Ovary (tissue), 7 donors: ENCODE measurements at regions not wholly inside any gene's neighbourhood (a gene's known extent, or its start where the extent isn't known, plus 50 kb on each side); places are given as distances from the start of the nearest gene placed in this dataset.
"Not testable (repeated sequence)": the region's sequence is repeated elsewhere in the genome, so short reads cannot be mapped to it uniquely, and the experiment has no call there.

Experiments
- DNase-seq, 5 donors: peaks; one replicate each; pipeline ENCODE4 v3.0.0-alpha.2; 2019 to 2020
- H3K27ac ChIP-seq, 2 donors: fragments of 200-600 bp; one replicate each; pipeline versions ENCODE4 v1.5.1 to v1.8.0; 2019 to 2022
- H3K27me3 ChIP-seq: fragments of 200-600 bp; one replicate; pipeline ENCODE4 v1.8.0; 2022
- H3K36me3 ChIP-seq: fragments of 200-600 bp; sonication (generic); one replicate; pipeline ENCODE4 v1.5.1; 2019
- H3K4me1 ChIP-seq: one replicate; pipeline ENCODE4 v1.8.1; 2013; ENCODE audit warnings: mild to moderate bottlenecking, moderate library complexity; ENCODE audit not compliant: insufficient read depth
- H3K4me3 ChIP-seq: fragments of 200-600 bp; sonication (generic); one replicate; pipeline ENCODE4 v1.5.1; 2017
- H3K9me3 ChIP-seq, 2 donors: fragments of 200-600 bp in 1 of 2; sonication (generic) in 1 of 2; one replicate each; pipeline versions ENCODE4 v1.5.1 to v1.8.1; 2013 to 2019; ENCODE audit warnings: mild to moderate bottlenecking in 1 of 2, moderate library complexity in 1 of 2
- WGBS, 3 donors: extraction: QIAGEN DNeasy Blood & Tissue Kit in 1 of 3; methylation state at CpG; one replicate each; pipeline versions ENCODE4 v1.1.5 to v1.1.7; 2013 to 2017; 5-methylcytosine and 5-hydroxymethylcytosine counted together
- intact Hi-C, 4 donors: fragments of 100-400 bp; cut with DNase I; formaldehyde crosslinking; loops; one replicate each; pipeline versions ENCODE4 v1.11.0 to v1.15.1; 2022 to 2023
- donor health status: DM: no; HTN: no; CAD: no; lungs with moderate emphysema.
- donor health status: DM: no; HTN: no; CAD: no.
- donor health status: Bipolar disorder and iron deficiency.
- donor health status: DM: no; HTN: no; CAD: no.
- donor health status: DM: yes; HTN: yes; CAD: no.

DNA sequence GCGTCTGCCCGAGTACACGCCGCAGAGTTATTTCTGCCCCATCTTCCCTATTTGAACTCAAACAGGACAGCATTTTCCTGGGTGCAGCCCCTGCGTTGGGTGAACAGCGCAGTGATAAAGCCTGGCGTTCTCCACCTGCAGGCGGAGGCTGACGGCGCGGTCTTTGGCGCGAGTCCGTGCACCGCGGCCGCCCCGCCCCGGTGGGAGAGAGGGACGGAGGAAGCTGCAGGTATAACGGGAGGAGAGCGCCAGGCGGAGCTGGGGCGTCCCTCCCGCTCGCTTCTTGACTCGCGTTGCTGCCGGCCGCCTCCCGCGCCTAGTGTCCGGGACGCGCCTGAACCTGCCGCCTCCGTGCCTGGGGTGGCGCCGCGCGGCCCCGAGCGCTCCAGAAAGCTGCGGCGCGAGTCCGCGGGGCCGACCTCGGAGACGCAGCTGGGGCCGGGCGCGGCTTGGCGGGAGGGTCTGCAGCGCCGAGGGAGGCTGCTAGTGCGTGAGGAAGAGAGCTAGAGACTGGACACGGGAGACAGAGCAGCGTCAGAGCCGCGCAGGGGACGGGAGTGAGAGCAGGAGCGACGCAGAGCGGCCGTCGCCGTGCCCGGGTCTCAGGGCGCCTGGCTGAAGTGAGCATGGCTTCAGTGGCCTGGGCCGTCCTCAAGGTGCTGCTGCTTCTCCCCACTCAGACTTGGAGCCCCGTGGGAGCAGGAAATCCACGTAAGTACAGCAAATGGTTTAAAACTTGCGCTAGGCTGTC, 140.7 kb downstream of the SPATA31A7 start:
- H3K27me3 ChIP-seq, H3K9me3 ChIP-seq, DNase-seq, H3K4me1 ChIP-seq, H3K36me3 ChIP-seq, H3K27ac ChIP-seq, intact Hi-C loops, H3K4me3 ChIP-seq: not testable (repeated sequence)
- 1% methylated on average over 18 to 27 of the region's 75 CpGs for WGBS, 3 donors

DNA sequence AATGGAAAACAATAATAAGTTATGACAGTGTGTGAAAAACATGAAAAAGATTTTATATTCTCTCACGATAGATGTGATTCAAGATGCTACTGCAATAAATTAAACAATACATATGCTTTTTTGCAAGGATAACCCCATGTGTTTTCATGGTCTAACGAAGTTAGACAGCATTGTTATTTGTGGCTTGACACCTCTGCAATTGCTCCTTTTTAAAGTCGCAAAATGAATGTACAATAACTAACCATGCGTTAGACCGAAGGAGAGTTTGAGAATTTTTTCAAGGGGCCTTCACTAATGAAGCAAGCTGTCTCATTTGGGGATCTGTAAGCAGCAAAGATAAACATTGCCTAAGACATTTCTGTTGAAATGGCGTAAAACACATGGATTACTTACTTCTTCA, 167.1 kb downstream of the SPATA31A7 start:
- H3K9me3 ChIP-seq, DNase-seq, H3K27me3 ChIP-seq, H3K4me3 ChIP-seq, H3K27ac ChIP-seq, intact Hi-C loops, H3K36me3 ChIP-seq, H3K4me1 ChIP-seq: not testable (repeated sequence)
- WGBS, 3 donors: 58% methylated on average over 2 of the region's 6 CpGs; no CpG with 5 or more reads in 2 of the 3 donors

DNA sequence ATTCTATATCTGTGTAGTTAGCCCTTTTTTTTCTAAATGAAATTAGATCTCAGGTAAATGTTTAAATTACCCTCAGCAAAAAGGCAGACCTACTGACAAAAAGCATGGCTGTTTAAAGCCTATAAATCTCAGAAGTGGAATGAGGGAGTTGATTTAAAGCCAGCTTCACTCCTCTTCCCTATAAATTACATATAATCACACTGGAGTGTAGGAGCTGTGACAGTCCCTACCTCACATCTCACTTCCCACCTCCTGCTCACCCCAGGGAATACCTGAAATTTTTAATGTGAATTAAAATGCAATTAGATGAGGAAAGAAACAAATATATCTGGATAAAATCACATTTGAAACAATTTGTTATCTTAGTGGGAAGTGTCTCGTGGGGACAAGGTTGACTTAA, 184.6 kb downstream of the SPATA31A7 start:
- H3K4me3 ChIP-seq, H3K9me3 ChIP-seq, H3K36me3 ChIP-seq, H3K27ac ChIP-seq, H3K27me3 ChIP-seq, H3K4me1 ChIP-seq, intact Hi-C loops, DNase-seq: not testable (repeated sequence)
- 67% methylated on average over 1 of the region's 1 CpG; no CpG with 5 or more reads in 2 of the 3 donors for WGBS, 3 donors

DNA sequence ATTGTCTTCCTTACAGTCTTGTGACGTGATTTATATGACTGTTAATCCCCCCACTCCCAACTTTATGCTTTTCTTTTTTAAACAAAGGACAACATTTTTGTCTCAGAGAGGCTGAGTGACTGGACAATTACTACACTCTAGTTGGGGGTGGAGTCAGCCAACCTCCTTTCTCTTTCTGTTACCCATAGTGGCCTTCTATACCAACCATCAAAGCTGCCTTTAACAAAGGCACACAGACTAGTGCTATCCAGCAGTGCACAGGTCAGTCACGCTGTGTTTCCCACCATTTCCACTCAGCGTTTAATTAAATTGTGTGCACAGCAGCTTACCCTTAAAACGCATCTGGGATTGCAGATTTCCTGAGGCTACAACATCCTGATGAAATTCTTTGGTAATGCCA, 186.3 kb downstream of the SPATA31A7 start:
- H3K4me3 ChIP-seq, H3K27ac ChIP-seq, H3K4me1 ChIP-seq, DNase-seq, H3K36me3 ChIP-seq, H3K9me3 ChIP-seq, intact Hi-C loops, H3K27me3 ChIP-seq: not testable (repeated sequence)
- no CpG with 5 or more reads among the region's 4 CpGs for WGBS, 3 donors

DNA sequence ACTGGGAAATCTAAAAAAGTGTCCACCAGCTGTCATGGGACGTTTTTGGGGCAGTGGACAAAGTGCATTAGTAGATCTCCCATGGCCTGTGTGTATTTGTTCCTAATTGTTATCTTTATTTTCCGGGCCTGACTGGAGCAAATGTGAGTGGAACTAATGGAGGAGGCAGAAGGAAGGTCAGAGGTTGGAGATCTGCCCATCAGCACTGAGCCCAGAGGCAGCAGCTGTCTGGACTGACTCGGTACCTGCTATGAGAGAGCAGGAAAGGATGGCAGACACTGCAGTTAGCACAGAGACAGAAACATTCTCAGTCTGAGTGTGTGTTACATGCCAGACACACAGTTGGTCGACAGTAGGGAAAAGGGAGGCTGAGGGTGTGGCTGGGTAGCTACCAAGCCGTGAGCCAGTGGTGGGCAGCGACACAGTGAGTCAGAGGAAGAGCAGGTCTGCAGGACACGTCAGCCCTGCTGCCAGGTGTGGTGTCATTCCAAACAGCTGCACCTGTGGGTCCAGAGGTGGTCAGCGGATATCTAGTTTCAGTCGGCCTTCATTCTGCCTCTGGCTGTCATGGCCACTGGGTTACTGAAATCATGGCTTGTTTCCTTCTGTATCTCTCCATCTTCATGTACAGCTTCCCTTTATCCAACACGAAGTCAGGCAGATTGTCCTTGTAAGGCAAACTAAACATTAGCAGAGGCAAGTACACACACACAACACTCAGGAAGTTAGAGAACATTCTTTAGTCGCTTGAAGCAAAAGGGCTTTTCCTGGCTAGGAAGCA, 196.4 kb downstream of the SPATA31A7 start:
- not testable (repeated sequence) for H3K4me1 ChIP-seq

DNA sequence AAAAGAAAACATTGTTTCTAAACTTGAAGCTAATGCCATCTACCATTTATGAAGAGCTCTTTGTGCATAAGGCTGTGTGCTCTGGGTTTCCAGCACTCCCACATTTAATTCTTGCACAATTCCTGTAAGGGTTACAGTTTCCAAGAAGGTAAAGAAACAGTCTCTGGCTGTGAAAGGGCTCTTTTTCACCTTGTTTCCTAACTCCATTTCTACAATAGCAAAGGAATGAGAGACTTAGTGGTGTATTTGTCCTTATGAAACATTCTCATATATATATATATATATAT, 196.9 kb downstream of the SPATA31A7 start:
- DNase-seq, H3K4me1 ChIP-seq, H3K27ac ChIP-seq, H3K27me3 ChIP-seq, H3K4me3 ChIP-seq, H3K36me3 ChIP-seq, intact Hi-C loops, H3K9me3 ChIP-seq: not testable (repeated sequence)

More for the DNA sequence above, 196.4 kb downstream of the SPATA31A7 start:
- DNase-seq, H3K9me3 ChIP-seq, H3K36me3 ChIP-seq, H3K4me3 ChIP-seq, H3K27me3 ChIP-seq, intact Hi-C loops, H3K27ac ChIP-seq: not testable (repeated sequence)
- 0 to 20% methylated on average over 1 to 2 of the region's 11 CpGs; no CpG with 5 or more reads in 1 of the 3 donors for whole genome bisulfite sequencing, 3 donors

DNA sequence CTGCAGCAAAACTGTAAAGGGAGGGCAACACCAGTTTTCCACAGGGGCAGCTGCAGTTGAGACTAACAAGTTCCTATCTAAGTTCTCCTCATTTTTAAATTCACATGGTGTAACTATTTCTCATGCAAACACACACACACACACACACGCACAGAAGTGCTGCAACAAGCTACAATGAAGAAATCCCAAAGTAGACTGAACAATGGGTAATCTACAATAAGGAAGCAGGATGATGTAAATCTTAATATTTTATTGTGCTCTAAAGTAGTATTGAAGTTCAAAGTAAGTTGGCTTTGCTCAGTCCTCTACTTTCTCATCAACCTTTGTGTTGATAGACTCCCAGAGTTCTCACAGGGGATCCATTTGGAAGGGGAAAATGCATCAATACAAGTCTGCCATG, 212.9 kb downstream of the SPATA31A7 start:
- WGBS, 3 donors: no CpG with 5 or more reads among the region's 1 CpG
- H3K9me3 ChIP-seq, H3K27me3 ChIP-seq, intact Hi-C loops, H3K27ac ChIP-seq, H3K36me3 ChIP-seq, H3K4me1 ChIP-seq, H3K4me3 ChIP-seq, DNase-seq: not testable (repeated sequence)

DNA sequence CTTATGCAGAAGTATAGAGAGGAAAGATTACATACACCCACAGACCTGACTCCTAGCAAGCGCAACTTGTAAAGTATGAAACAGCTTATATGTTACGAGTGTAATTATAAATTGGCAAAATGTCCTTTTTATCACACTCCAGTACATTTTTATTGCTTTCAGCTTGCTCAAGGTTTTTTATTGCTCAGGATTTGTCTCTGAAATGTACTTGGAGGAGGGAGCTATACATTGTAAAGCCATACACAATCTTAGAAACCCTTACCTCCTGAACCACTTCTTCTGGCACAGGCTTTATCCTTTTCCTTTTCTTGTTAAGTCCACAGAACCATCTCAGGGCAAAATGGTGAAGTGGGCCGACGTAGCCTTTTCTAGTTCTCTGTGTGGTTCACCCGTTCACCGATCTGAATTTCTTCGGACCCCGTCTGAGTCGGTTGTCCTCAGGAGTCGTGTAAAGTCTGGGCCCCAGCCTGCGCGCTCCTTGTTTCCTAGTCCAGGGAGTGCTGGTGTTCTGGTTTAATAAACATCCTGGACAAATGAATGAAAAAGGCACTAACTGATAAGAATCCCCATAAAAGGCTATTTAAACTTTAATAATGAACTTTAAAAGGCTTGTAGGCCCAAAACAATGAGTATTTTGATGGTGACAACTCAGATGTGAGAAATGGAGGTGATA, 222.2 kb downstream of the SPATA31A7 start:
- H3K4me1 ChIP-seq, H3K27me3 ChIP-seq, H3K4me3 ChIP-seq, intact Hi-C loops, H3K9me3 ChIP-seq, H3K36me3 ChIP-seq, H3K27ac ChIP-seq: not testable (repeated sequence)
- peak in 1 of 5 donors; percentile 2 for DNase-seq
- WGBS, 3 donors: 82 to 89% (median 83%) methylated on average over 8 of the region's 12 CpGs

DNA sequence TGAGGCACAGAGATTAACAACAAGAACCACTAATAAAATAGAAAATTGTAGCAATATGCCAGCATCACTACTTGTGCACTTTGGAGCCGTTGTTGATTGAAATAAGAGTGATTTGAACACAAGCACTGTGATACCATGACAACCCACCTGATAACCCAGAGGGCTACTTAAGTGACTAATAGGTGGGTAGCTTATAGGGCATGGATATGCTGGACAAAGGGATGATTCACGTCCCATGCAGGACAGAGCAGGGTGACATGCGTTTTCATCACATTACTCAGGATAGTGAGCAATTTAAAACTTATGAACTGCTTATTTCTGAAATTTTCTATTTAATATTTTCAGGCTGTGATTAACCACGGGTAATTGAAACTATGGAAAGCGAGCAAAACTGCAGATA, 222.9 kb downstream of the SPATA31A7 start:
- H3K27me3 ChIP-seq, H3K4me1 ChIP-seq, intact Hi-C loops, H3K4me3 ChIP-seq, H3K36me3 ChIP-seq, H3K27ac ChIP-seq, H3K9me3 ChIP-seq, DNase-seq: not testable (repeated sequence)
- 88% methylated on average over 2 of the region's 5 CpGs; no CpG with 5 or more reads in 2 of the 3 donors for WGBS, 3 donors

DNA sequence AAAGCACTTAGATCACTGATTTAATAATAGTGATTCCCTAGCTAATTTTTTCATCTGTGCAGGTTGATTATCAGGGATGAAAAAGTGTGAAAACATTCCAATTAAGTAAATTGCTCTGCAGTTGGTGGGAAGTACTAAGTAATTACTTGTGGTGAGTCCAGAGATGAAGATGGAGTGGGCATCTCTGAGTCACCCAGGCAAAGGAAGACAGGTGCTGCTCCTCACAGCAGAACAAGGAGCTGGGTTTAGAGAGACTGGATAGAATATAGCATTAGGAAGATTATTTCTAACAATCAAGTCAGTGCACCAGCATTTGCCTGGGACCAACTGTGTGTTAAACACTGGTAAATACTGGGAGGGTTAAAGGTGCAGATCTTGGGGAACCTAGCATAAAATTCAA, 228.3 kb downstream of the SPATA31A7 start:
- H3K9me3 ChIP-seq, DNase-seq, H3K36me3 ChIP-seq, intact Hi-C loops, H3K4me3 ChIP-seq, H3K27me3 ChIP-seq, H3K27ac ChIP-seq, H3K4me1 ChIP-seq: not testable (repeated sequence)

DNA sequence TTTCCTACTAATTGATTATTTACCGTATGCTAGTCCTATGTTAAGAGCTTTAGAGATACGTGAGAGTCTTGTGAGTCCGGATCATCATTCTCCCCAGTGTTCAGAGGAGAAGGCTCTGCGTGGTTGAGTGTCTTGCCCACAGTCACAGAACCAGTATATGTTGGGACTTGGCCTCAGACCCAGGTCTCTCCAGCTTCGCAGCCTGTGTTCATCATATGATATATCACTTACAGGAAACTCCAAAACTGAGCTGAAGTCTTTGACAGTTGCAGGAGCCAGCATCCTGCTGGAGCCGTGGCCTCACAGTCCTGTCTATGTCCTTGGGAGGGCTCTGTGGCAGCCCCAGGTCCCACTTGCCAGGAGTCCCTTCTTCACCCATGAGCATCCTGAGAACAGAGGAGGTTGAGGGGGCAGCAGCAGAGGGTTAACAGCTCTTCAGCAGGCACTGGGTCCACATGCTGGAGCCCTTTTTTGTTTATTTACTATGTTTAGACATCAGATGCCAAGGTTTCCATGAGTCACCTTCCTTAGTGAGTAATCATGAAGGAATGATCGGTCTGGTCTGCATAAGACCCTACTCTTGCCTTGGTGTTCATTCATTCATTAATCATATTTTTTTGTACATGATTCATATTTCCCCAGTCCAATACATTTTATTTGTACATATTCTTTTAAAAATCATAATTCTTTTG, 230.6 kb downstream of the SPATA31A7 start:
- DNase-seq, intact Hi-C loops, H3K4me3 ChIP-seq, H3K27ac ChIP-seq, H3K27me3 ChIP-seq, H3K9me3 ChIP-seq, H3K4me1 ChIP-seq, H3K36me3 ChIP-seq: not testable (repeated sequence)
- no CpG with 5 or more reads among the region's 7 CpGs for WGBS, 3 donors
